Embryonic facial prominence (tissue), 1 donor: ENCODE measurements at regions not wholly inside any gene's neighbourhood (a gene's known extent, or its start where the extent isn't known, plus 50 kb on each side); places are given as distances from the start of the nearest gene placed in this dataset.
"Not testable (repeated sequence)": the region's sequence is repeated elsewhere in the genome, so short reads cannot be mapped to it uniquely, and the experiment has no call there.

Experiments
- DNase-seq: peaks from one replicate; pipeline ENCODE4 v3.0.0-alpha.2; 2016; ENCODE audit errors: extremely low spot score

DNA sequence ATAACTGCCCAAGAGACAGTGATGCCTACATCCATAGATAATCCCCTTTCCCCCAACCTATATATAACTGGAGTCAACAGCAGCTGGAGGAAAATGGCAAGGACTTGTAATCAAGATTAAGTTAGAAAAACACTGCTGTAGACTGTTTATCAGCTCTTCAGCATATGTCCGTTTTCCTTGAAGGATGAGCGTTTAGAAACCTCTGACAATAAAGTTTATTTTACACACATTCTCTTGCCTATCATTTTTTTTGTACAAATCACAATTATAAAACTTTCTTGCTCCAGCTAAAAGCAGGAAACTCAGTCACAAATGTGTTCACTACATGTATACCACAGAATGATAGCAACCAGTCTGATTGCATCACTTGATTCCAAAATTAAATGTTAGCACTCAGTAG lies 50.8 kb downstream of the PPIAL4G start:
- DNase-seq: not testable (repeated sequence)

DNA sequence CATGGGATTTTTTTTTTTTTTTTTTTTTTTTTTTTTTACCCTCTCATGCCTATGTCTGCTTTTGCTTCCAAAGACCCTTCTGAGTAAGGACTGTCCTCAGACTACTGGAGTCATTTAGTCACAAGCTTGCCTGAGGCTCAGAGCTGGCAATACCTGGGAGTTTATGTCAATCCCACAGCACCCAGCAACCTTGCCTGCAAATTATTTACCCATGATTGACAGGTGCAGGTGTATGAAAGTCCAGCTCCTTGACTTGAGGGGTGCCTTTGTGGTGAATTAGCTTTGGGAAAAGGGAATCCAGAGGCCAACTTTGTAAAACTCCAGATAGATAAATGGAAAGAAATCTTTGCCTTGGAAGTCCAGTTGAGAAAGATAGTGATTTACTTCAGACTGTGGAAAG lies 53.2 kb downstream of the PPIAL4G start:
- DNase-seq: not testable (repeated sequence)

DNA sequence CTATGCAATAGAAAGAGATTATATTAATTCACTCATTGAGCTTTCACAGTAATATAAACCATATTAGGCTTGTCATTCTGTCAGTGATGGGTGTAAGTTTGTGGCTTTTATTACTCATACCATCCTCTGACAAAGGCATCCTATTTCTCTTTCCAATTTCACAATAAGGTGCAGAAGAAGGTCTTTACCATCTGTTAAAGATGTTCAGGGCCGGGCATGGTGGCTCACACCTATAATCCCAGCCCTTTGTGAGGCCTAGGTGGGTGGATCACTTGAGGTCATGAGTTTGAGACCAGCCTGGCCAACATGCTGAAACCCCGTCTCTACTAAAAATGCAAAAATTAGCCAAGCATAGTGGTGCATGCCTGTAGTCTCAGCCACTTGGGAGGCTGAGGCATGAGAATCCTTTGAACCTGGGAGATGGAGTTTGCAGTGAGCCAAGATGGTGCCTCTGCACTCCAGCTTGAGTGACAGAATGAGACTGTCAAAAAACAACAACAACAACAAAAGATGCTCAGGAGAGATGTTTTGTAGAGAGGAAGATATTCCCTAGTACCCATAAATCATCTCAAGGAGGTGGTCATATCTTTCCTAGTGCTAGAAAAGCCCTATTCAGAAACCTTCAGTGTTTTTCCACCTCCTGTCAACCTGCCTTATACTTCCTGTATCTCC lies 56.0 kb downstream of the PPIAL4G start:
- not testable (repeated sequence) for DNase-seq

DNA sequence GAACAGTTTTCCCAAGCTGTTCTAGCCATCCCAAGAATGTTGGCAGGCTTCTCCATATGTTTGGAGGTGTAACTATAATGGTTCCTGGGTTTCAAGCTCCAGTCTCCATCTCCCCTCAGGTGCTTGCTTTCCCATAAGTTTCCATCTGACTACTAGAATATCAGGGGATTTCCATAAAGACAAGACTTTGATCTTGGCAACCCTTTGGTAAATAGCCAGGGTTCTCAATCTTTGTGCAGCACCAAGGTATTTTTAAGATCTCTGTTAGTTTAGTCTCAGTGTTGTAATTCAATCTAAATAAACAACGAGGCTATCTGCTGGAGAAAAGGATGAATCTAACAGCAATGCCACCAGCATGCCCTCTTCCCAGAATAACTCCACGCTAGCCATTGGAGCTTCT lies 56.7 kb downstream of the PPIAL4G start:
- DNase-seq: not testable (repeated sequence)

DNA sequence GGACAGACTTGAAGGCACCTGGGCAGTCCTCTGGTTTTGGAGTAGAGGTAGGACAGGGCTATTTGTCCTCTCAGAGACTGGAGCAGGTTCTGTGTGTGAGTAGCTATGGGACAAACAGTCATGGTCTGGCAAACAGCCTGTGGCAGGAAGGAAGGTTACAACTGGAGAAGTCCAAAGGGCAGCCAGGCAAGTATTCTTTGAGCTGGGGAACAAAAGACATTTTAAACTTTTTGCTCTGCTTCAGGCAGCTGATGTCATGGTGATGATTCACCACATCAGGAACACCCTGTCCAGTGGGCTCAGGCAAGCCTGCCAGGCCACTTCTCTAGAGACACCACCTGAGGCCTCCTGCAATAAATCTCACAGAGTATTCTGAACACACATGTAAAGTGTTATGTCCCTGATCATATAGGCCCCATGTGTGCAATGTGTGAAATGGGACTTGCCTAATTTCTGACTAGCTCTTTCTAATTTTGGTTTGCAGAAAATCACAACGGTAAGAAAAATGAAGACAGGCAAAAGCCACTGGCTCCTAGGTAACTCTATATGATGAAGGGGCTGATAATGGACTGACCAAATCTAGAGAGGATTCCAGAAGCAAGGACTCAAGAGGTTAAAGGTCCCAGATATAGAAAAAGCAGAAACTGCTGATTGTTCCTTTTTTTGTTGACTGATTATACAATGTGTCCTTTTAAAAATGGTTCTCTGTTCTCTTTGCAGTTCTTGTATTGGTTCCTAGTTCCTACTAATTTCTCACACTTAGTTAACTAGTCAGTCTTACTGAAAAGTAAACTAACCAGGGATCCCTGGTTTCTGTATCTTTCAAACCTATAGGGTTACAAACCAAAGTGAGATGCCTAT lies 58.7 kb downstream of the PPIAL4G start:
- not testable (repeated sequence) for DNase-seq

DNA sequence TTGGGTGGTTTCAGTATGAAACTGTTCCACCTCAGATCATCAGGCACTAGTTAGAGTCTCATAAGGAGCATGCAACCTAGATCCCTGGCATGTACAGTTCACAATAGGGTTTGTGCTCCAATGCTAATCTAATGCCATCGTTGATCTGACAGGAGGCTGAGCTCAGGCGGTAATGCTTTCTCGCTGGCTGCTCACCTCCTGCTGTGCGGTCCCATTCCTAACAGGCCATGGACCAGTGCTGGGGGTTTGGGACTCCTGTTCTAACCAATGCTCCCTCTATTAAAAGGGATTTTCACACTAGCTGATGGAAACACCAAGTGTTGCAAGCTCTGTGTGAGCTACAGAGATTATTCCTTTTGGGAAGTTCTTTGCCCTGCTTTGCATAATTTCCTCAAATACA lies 60.2 kb downstream of the PPIAL4G start:
- not testable (repeated sequence) for DNase-seq

DNA sequence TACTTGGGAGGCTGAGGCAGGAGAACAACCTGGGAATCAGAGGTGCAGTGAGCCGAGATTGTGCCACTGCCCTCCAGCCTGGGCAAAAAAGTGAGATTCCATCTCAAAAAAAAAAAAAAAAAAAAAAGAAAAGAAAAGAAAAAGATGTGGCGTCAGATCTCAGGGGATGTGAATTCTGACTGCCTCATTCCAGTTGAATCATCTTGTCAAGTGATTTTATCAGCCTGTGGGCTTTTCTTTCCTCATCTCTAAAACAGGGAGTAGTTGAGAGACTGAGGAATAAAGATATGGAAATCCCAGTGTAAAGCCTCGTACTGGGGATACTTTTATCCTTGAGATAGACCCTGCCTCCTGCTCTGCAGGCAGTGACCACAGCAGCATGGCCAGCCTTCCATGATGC lies 65.9 kb downstream of the PPIAL4G start:
- DNase-seq: not testable (repeated sequence)

DNA sequence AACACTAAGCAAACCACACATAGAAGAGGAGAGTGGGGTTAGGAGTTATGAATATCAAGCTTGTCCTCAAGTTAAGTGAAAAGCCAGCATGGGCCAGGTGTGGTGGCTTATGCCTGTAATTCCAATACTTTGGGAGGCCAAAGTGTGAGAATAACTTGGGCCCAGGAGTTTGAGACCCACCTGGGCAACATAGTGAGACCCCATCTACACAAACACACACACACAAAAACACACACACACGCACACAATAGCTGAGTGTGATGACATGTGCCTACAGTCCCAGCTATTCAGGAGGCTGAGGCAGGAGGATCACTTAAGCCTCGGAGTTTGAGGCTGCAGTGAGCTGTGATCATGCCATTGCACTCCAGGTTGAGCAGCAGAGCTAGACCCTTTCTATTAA lies 69.7 kb downstream of the PPIAL4G start:
- not testable (repeated sequence) for DNase-seq

DNA sequence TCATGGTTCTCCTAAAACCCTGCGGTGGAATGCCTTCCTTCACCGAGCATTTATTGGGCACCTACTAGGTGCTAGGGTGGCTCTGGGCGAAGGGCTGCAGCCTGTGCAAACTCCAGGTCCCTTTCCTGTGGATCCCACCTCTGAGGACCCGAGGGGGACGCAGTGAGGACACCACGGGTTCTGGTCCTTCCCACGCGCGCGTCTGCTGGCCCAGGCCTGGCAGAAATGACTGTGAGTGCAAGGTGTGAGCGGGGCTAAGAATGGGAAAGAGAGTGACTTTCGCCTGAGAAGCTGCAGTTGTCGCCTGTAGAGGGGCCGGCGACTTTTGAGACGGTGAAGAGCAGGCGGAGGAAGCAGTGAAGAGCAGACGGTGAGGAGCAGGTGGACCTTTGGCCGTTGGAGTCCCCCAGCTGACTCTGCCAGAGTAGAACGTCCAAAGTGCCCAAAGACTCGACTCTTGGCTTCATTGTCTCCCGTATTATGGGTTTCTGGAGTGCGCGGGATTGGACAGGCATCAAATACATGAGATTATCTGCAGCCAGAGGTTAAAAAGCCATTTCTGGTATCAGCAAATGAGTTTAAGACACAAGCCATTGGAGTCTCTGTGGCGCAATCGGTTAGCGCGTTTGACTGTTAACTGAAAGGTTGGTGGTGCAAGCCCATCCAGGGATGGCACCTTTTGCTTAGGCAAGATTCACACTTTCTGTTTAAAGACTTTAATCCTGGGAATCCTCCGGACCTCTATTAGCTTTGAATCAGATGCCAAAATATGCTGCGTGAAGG lies 78.1 kb downstream of the PPIAL4G start:
- not testable (repeated sequence) for DNase-seq

DNA sequence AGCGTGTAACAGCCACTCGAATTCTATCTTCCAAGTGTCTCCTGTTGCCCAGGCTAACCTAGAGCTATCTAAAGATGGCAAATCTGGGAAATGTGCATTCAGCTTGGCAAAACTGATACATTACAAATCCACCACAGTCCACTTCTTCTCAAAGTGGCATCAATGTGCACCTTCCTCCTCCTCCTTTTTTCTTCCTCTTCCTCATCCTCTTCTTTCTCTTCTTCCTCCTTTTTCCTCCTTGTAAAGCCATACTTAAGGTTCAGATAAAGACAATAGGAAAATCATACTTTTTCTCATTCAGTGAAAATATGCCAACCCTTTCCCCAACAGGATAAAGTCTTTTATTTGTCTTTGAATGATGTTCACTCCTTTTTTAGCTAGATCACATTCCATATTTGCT lies 79.2 kb downstream of the PPIAL4G start:
- DNase-seq: not testable (repeated sequence)

DNA sequence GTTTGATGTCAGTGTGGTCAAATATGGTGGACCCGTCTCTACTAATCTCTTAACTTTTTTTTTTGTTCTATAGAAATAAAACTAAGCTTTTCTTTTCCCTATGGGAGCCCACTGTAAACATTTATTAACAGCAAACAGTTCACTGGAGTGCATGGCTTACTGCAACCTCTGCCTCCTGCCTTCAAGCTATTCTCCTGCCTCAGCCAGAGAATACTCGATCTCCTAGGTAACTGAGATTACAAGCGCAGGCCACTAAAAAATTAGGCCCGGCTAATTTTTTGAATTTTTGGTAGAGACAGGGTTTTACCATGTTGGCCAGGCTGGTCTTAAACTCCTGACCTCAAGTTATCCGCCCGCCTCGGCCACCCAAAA lies 80.0 kb downstream of the PPIAL4G start:
- not testable (repeated sequence) for DNase-seq

DNA sequence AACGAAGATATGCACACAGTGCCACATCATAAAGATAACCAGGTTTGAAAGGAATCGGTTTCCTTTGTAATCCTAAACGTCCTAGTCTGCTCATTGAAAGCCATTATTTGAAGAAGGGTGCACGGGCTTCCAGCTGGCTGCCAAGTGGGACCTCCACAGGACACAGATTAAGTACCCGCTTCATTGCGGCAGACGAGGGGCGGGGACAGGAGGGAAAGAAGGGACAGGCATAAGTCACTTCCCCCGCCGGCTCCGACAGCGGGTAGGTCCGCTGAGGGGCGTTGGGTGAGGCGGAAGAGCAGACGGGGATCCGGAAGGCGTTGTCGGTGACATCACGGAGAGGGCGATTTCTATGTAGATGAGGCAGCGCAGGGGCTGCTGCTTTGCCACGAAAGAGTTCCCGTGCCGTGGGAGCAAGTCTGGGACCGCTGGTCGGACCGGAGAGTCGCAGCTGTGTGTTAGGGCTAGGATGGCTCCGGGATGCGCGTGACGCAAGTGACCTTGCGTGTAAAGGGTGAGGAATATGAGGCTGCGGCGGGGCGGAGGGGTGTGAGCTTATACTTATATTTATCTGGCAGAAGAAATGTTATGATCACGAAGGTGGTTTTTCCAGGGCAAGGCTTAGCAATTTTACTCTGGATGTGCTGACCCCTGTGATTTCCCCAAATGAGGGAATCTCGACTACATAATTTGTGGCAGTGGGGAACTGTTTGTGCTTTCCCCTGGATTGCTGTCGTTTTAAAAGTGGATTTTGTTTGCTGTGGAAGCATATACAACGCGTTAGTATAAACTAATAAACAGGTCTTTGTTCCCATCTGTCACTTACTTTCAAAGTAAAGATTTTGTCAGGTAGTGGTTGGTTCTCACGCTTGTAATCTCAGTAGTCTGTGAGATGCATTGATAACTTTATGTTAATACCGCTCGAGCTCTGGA lies 80.7 kb downstream of the PPIAL4G start:
- not testable (repeated sequence) for DNase-seq

DNA sequence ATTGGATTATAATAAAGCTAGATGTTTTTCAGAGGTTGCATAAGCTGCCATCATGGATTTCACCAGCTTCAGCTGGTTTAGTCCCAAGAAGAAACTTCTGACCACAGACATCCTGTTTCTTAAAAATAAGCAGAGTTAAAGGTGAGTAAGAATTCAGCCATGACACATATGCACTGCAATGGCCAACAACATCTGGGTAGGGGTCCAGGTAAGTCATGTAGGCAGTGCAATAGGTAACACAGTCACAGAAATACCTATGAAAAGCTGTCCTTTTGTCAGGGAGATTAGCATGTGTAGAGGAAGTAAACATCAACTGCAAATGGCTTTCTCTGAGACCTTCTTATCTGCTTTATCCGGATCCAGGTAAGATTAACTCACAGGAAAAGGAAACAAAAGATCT lies 85.6 kb downstream of the PPIAL4G start:
- DNase-seq: not testable (repeated sequence)

DNA sequence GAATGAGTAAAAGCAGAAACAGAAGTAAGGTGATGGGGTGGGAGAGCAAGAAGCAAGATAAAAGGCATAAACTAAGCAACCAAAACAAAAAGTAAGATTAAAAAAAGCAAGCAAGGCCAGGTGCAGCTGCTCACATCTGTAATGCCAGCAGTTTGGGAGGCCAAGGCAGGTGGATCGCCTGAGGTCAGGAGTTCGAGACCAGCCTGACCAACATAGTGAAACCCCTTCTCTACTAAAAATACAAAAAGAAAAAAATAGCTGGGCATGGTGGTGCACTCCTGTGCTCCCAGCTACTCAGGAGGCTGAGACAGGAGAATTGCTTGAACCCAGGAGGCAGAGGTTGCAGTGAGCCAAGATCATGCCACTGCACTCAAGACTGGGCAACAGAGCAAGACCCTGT lies 90.6 kb downstream of the PPIAL4G start:
- DNase-seq: not testable (repeated sequence)

DNA sequence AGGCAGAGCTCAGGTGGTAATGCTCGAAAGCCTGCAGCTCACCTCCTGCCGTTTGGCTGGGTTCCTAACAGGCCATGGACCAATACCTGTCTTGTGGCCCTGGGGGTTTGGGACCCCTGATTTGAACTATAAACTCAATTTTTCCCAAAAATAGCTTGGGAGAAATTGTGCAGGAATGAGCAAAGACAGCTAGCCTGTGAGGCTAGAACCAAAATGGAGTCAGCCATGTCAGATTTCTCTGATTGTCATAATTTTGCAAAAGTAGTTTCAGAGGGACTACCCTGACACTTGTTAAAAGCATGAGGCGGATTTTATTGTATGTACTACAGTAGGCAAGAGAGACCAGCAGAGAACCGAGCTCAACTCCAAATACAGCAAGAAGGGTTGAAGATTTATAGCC lies 91.8 kb downstream of the PPIAL4G start:
- DNase-seq: not testable (repeated sequence)

DNA sequence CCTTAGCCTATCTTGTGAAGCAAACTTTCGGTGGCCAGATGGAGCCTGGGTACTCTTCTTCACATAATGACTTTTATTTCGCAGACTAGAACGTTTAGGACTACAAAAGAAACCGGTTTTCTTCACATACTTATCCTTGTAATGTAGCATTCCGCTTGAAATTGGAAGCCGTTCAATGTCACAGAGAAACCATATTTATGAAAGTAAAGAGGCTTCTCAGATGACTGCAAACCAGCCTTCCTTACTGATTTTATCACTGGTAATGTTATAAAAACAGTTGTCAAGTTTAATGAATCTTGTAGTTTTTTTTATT lies 94.1 kb downstream of the PPIAL4G start:
- no peak for DNase-seq

DNA sequence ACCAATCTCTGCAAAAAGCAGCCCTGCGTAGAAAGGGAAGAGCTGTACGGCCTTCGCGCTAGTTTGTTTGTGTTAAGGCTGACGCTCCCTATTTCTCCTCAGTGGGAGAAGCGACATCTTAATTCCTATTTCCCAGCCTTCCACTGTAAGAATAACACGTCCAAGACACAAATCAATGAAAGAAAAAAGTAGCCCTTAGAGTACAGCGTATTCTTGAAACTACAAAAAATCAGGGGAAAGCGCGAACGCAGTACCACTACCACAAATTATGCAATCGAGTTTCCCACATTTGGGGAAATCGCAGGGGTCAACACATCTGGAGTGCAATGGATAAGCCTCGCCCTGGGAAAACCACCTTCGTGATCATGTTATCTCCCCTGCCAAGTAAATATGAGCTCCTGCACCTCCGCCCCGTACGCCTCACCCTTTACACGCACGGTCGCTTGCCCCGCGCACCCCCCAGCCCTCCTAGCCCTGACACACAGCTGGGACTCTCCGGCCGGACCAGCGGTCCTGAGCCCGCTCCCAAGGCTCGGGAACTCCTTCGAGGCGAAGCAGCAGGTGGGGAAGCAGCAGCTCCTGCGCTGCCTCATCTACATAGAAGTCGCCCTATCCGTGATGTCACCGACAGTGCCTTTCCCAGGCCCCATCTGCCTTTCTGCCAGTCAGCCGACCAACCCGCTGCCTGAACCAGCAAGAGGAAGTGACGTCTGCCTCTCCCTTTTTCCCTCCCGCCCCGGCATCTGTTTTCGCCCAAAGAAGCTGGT lies 94.7 kb downstream of the PPIAL4G start:
- DNase-seq: peak; percentile 91

DNA sequence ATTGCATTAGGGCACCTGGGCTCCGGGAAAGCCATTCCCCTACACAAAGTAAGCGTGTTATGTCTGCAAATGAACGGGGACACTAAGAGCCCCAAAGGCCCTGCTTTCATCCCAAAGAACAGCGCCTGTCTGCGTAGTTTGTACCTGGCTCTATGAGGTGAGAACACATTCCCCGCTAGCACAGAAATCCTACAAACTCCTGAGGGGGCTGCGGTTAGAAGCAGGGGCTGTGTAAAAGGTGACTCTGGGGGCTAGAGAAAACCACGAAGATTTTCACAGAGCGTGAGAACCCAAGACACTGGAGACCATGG lies 95.2 kb downstream of the PPIAL4G start:
- DNase-seq: not testable (repeated sequence)

DNA sequence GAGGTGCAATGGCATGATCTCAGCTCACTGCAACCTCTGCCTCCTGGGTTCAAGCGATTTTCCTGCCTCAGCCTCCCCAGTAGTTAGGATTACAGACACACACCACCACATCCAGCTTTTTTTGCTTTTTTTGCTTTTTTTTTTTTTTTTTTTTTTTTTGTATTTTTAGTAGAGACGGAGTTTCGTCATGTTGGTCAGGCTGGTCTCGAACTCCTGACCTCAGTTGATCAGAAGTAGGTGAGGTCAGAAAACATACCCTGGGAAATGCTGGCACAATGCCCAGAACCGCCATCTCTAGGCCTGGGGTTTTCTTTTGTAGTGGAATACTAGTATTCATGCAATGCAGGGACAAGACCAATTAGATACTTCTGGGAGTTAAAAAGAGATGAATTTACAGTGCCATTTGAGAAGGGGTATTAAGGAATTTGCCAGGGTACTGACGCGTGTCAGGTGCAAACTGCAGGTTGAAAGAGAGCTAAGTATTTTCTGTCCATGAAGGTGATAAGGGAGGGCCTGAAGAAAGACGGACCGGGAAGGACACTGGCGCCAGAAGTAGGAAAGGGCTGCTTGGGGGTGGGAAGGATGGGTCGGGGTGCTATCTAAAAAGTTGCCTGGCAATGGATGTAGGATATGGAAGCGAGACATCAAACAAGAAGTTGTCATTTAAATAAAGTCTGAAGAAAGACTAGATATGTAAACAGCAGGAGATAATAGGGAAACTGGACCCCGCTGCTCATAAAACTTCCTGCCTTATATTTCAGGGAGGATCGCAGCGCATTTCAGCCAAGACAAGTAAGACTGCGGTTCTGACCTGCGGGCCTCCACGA lies 95.8 kb downstream of the PPIAL4G start:
- DNase-seq: not testable (repeated sequence)

DNA sequence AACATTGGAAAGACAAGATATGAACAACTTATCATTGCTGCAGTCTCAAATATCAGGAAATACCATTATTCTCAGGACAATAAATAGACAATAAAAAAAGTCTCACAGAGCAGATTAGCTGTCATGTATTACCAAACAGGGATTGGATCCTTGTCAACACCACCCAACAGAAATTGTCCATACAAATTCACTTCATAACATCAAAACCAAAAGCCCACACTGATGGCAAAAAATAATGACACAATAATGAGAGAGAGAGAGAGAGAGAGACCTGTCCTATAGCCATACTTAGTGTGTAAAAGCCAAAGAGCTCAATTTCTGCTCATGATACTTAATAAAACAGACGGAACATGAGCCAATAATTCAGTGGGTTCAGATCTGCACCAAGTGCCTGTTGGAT lies 96.5 kb downstream of the PPIAL4G start:
- no peak for DNase-seq
